HEK293T (cell line): ENCODE measurements at regions not wholly inside any gene's neighbourhood (a gene's known extent, or its start where the extent isn't known, plus 50 kb on each side); places are given as distances from the start of the nearest gene placed in this dataset.

Source experiments
- BHLHE40 ChIP-seq: fragments of 450-650 bp; IDR thresholded peaks from 2 replicates; pipeline ENCODE4 v1.6.1; 2016; ENCODE audit warnings: mild to moderate bottlenecking, moderate library complexity, borderline replicate concordance
- ELF4 ChIP-seq: fragments of 450-650 bp; IDR thresholded peaks from 2 replicates; pipeline ENCODE4 v1.6.1; 2017; ENCODE audit warnings: antibody characterized with exemption
- FOXK2 ChIP-seq: fragments of 450-650 bp; IDR thresholded peaks from 2 replicates; pipeline ENCODE4 v1.6.1; 2016; ENCODE audit warnings: mild to moderate bottlenecking
- FOXM1 ChIP-seq: fragments of 450-650 bp; IDR thresholded peaks from 2 replicates; pipeline ENCODE4 v1.6.1; 2017; ENCODE audit warnings: mild to moderate bottlenecking, borderline replicate concordance
- HDGF ChIP-seq: fragments of 450-650 bp; IDR thresholded peaks from 2 replicates; pipeline ENCODE4 v1.6.1; 2017; ENCODE audit warnings: antibody characterized with exemption, borderline replicate concordance
- SP1 ChIP-seq: fragments of 450-650 bp; IDR thresholded peaks from 2 replicates; pipeline ENCODE4 v1.6.1; 2017
- SUZ12 ChIP-seq: fragments of 450-650 bp; IDR thresholded peaks from 2 replicates; pipeline ENCODE4 v1.6.1; 2016; ENCODE audit warnings: mild to moderate bottlenecking
- TARDBP ChIP-seq: fragments of 450-650 bp; IDR thresholded peaks from 2 replicates; pipeline ENCODE4 v1.6.1; 2016
- ZNF384 ChIP-seq: fragments of 450-650 bp; IDR thresholded peaks from 2 replicates; pipeline ENCODE4 v1.6.1; 2016

- TF ChIP-seq ELF4 (no peak), TARDBP (no peak), FOXK2 (no peak), FOXM1 (no peak), BHLHE40 (no peak), HDGF (no peak), ZNF384 (no peak), SP1 (no peak), SUZ12 (no peak)
Measured at GRCh38 chr2:204255526-204255925, 289.7 kb upstream of the PARD3B start.
